HG03460 (cell line): ENCODE measurements at regions not wholly inside any gene's neighbourhood (a gene's known extent, or its start where the extent isn't known, plus 50 kb on each side); places are given as distances from the start of the nearest gene placed in this dataset.

Source experiments
- ATAC-seq: cut with Tn5 transposase; IDR thresholded peaks from one replicate; pipeline ENCODE4 v1.9.1; 2021; ENCODE audit not compliant: unreplicated experiment

DNA sequence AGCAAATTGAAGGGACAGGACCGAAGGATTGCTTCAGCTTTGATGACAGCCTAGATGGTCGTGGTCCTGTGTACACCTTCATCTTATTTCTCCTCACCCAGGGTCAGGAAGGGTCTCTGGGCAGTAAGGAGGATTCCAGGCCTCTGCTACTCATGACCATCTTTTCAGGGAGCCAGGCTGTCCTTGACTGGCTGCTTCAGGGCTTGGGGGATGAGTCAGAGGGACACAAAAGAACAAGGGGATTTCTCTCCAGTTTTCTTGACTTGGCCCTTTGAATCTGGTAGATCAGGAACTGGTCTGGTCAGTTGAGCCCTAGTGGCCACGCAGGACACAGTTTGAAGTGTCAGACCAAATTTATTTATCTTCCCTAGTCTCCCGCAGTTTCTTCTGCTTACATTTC, 402.1 kb upstream of the CHD6 start:
- no peak for ATAC-seq

DNA sequence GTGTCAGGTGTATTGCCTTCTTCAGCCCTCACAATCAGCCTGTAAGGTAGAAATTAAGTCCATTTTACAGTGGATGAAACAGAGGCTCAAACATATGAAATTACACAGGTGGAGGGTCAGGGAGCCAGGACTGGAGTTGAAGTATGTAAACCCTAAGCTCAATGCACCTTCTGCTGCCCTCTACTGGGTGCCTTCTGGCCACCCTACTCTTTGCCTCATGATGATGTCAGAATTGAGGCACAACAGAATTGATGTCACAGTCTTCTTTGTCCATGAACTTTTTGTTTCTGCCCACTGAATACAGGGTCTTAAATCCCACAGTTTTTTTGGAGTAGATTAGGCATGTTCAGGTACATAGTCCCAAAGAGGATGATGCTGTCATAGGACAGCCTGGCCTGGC, 400.8 kb upstream of the CHD6 start:
- ATAC-seq, result no peak

DNA sequence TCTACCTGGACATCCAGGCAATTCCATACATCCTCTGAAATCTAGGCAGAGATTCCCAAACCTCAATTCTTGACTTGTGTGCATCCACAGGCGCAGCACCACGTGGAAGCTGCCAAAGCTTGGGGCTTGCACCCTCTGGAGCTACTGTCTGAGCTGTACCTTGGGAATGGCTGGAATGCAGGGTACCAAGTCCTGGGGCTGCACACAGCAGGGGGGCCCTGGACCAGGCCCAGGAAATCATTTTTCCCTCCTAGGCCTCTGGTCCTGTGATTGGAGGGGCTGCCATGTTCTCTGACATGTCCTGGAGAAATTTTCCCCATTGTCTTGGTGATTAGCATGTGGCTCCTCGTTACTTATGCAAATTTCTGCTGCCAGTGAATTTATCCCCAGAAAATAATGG, 391.9 kb upstream of the CHD6 start:
- no peak for ATAC-seq

DNA sequence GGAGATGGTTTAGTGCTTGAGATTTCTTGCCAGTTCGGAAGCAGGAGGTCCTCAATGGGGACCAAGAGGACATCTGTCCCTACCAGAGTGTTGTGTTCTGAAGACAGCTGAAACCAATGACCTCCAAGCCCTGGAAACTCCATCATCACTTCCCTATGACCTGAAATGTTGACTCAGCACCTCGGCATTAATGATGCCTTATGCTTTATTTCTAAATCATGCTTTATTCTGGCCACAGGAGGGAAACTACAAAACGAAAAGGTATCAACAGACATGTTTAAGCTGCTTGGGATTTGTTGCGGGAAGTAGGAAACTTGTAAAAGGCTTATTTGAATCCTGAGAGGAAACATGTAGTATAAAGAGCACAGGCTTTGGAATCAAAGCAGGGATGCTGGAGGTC, 389.1 kb upstream of the CHD6 start:
- no peak for ATAC-seq

DNA sequence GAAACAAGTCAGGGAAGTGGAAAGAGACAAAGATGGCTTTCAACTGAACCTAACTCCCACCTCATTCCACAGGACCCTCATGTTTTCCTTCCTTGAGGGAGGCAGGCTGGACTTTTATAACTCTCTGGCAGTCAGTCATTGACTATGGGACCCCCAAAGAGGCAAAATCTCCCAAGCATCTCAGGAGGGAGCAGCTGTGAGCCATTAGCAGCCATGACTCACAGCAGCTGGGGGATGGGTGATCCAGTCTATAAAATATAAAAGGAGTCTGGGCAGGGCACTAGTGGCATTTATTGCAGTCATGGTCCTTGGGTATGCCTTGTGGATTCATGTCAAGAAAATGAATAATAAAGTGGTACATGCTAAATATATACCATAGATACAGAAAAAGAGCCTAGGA, 387.0 kb upstream of the CHD6 start:
- ATAC-seq, result no peak

DNA sequence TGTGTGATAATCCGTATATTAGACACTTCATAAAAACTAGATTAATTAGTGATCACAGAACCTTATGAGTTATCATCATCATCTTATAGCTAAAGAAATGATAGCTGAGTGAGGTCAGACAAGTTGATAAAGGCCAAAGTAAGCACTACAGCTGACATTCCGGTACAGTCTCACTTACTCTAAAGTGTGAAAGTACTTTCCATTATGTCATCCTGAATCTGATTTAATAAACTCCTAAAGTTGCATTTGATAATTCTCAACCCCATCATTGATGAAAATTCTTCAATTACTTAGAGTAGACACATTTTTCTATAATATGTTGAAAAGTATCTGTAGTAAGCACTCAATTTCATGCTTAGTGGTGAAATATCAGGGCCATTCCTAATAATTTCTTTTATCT, 385.2 kb upstream of the CHD6 start:
- ATAC-seq, result no peak

DNA sequence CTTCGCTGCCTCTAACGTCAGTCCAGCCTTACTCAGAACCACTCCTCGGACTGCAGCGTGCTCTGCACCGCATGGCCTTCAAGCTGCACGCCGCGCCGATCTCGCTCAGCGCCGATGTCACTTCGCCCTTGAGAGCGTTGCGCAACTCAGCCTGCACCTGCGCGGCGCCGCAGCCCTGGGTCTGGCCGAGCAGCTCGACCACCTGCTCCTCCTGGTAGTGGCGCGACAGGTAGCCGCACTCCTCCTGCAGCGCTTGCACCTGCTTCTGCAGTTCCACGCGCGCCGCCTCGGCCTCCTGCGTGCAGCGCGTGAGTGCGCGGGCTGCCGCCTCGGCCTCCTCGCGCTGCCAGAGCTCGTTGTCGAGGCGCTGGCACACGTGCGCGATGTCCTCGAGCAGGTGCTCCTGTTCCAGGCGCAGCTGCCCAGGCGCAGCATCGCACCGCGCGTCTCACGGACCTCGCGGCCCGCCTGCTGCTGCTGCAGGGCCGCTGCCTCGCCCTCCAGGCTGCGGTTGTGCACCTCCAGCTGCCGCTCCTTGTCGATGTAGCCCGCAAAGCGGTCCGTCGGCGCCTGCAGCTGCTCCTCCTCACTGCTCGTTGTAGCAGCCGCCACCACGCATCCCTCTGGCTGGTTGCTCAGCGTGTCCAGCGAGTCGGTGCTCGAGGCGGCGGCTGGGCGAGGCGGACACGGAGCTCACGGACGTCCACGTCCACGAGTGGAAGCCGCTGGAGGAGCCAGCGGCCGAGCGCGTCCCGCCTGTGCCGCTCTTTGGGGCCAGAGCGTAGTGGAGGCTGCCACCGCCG, 380.6 kb upstream of the CHD6 start:
- ATAC-seq, result no peak

DNA sequence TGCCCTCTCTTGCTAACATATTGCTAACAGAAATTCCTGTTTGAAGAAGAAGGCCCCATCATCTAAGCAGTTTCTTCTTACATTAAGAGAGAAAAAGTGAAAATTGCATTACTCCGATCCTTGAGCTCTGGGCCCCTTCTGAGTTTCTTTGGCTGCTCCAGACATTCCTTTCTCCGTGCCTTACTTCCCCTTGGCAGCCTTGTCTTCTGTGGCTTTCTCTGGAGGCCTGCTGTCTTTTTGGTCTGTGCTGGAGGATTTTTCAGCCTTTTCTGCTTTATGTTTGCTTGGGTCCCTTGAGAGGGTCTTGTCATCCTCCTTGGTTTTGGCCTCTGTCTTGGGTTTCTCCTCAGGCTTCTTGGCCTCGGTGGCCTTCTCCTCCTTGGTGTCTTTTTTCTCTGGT, 378.8 kb upstream of the CHD6 start:
- ATAC-seq, result no peak

DNA sequence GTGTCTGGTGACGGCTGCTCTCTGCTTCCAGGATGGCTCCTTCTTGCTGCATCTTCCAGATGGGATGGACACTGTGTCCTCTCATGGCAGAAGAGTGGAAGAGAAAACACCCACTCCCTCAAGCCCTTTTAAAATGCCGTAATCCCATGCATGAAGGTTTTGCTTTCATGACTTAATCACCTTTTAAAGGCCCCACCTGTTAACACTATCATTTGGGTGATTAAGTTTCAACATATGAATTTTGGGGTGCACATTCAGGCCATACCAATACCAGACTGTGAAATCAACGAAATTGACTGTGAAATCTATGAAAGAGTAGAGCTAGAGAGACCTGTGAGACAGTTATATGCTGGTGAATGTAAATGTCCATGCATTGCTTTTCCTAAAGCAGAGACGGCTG, 374.3 kb upstream of the CHD6 start:
- ATAC-seq, result no peak

DNA sequence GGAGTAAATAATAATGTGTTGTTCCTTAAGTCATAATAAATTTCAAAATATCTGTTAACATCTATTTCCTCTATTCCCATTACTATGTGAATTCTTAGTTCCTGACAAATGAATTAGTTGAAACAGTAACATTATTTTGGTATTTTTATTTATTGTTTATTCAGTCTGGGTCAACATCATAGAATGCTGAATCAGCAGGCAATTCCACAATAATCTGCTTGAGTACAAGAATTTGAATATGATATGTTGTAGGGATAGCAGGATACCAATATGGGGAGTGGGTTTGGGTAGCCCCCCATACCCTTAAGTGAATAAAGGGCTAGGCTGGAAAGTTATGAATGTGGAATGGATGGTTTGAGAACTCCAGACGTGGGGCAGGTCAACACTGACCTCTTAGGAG, 373.2 kb upstream of the CHD6 start:
- ATAC-seq, result no peak

DNA sequence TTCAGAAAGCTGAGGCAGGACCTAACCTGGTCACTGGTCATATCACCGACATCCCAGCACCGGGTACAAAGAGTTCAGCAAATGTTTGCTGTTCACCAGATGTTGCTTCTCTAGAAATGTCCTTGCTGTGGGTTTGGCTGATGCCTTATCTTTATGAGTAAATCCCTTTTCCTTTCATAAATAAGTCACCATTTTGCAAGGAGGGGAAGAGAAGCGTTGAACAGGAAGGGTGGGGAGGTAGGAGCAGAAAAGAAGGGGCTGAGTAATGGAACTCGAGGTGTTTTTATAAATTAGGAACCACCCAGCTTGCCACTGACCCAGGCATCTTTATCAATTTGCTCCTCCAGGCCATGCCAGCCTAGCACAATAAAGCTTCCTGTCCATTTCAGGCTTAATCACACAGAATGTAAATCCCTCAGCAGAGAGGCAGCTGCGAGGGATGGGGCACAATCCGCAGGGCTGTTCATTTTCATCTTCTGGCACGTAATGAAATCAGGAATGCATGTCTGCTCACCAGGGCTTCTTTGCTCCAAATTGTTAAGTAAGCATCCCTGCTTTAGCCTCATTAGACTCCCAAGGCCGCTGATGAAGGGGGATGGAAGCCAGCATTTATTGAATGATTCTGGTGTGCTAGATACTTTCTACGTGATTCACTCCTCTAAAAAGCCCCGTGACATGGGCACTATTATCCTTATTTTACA, 371.9 kb upstream of the CHD6 start:
- no peak for ATAC-seq

DNA sequence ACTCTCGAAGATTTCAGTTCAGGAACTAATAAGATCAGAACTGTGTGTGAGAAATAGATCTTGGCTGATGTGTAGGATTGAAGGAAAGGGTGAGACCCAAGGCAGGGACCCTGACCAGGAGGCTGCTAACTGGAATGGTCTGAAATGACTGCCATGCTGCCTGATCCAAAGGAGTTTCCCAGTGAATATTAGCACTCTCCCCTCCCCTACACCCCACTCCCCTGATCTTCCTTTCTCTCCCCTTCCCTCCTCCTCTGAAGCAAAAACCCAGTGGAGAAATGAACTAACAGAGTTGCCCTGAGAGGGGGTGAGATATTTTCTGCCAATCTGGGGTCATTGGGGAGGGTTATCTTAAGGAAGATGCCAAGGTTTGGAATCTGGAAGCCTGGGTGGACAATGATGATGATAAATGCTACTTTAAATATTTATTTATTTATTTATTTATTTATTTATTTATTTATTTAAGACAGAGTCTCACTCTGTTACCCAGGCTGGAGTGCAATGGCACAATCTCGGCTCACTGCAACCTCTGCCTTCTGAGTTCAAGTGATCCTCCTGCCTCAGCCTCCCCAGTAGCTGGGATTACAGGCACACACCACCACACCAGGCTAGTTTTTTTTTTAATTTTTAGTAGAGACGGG, 371.0 kb upstream of the CHD6 start:
- no peak for ATAC-seq

DNA sequence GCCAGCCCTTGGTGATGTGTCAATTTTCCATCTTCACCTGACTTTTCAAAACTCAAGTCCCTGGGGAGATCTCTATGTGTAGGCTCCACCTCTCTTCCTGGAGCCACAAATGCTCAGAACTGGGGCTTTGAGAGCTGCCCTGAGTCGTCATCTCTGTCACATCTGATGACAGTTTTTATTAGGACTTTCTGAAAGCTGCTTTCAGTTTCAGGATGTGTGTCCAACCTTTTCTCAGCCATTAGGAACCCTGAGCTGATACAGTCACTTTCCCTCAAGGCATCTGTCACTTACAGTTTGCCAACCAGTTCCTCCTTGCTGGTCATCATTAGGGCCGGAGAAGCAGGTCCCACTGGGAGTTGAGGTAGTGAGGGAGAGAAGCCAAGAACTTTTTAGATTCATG, 365.9 kb upstream of the CHD6 start:
- no peak for ATAC-seq

DNA sequence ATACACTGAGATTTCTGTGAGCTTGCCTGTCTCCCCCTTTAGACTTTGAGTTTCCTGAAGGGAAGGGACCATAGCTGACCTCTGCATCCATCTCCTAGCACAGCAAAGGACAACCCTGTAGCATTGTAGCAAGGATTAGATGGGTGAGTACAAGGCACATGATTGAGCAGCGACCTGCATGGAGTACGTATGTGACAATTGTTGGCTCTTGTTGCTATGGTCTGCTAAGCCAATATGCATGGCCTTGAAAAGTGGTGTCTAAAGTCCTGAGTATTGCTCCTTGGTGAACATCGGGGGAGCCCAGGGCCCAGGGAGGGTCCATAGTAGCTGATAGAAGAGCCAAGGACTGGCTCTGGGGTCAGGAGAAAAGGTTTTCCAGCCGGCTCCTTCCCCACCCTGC, 365.0 kb upstream of the CHD6 start:
- no peak for ATAC-seq

DNA sequence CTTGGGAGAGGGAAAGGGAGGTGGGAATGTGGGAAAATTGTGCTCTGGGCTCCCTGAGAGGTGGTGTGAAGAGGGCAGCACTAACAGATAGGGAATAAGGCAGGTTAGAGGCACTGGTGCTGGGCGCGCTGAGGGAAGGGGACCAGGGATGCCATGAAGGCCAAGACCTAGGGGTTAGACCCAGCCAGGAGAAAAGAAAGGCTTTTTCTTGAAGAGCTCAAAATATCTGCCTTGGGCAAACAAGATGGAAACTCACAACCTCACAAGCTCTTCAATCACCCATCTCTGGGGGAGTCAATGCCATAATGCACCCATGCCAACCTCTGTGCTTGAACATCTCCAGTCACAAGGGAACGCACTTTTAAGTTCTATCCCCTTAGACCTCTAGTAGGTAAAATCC, 363.6 kb upstream of the CHD6 start:
- no peak for ATAC-seq

DNA sequence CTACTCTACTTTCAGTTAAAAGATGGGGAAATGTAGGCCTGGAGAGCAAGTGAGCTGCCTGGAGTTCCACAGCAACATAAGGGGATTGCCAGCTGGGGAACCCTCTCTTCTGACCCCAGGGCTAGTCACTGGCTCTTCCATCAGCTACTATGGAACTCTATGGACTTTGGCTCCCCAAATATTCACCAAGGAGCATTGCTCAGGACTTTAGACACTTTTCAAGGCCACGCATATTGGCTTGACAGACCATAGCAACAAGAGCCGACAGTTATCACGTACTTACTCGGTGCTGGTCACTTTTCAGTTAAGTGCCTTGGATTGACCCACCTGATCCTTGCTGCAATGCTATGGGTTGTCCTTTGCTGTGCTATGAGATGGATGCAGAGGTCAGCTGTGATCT, 360.7 kb upstream of the CHD6 start:
- no peak for ATAC-seq

DNA sequence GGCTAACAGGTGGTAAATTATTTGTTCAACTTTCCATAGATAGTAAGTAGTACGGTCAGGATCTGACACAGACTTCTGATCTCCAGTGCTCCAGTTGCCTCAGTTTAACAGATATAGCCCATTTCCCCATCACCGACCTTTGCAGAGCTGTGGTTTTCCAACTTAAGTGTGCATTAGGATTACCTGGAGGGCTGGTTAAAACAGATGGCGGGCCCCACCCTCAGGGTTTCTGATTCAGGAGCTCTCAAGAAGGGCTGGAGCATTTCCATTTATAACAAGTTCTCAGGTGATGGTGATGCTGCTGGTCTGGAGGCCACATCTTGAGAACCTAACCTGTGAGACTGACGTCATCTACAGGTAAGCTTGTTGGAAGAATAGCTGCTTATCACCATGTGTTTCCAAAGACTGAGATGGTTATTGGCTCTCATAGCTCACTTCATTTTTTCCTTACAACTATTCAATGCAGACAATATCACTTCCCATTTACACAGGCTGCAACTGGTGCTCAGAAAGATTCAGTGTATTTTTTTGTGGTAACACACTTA, 360.1 kb upstream of the CHD6 start:
- no peak for ATAC-seq

DNA sequence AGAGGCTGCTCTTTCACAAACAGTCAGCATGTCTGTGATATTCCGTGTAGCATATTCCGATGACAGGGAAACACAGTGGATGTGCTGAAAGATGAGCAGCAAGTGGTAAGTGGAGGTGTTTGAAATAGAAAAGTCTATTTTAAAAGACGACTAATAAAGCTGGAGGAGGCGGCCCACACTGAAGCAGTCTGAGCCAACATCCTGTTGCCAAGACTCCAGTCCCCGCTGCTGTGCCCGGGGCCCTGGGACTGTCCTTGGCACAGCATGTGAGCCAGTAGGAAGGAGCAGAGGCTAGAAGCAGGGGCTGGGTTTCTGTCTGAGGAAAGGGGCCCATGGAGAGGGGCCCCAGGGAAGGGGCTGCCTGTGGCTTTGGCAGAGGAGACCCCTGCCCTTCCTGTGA, 351.5 kb upstream of the CHD6 start:
- ATAC-seq, result no peak

DNA sequence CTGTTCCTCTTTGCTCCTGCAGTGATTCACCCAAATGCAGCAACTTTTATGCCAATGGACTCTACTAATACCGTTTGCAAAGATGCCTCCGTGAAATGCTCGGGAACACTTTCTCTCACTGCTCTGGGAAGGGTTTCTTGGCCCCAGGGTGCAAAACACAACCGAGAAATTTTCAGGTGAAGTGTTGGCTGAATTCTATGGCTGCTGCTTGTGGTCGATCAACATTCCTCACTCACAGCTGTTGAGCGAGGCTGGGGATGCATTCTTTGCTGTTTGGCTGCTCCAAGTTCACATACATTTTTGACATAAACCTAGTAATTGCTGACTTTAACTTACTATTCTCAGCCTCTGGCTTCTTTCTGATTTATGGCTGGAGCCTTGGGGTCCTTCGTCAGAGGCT, 342.0 kb upstream of the CHD6 start:
- ATAC-seq, result no peak

DNA sequence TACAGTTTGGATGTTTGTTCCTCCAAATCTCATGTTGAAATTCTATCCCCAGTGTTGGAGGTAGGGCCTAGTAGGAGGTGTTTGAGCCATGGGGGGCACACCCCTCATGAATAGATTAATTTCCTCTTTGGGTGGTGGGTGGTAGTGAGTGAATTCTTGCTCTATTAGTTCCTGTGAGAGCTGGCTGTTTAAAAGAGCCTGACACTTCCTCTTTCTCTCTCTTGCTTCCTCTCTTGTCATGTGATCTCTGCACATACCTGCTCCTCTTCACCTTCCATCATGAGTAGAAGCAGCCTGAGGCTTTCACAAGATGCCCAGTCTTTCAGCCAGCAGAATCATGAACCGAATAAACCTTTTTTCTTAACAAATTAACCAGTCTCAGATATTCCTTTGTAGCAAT, 340.2 kb upstream of the CHD6 start:
- ATAC-seq, result no peak

DNA sequence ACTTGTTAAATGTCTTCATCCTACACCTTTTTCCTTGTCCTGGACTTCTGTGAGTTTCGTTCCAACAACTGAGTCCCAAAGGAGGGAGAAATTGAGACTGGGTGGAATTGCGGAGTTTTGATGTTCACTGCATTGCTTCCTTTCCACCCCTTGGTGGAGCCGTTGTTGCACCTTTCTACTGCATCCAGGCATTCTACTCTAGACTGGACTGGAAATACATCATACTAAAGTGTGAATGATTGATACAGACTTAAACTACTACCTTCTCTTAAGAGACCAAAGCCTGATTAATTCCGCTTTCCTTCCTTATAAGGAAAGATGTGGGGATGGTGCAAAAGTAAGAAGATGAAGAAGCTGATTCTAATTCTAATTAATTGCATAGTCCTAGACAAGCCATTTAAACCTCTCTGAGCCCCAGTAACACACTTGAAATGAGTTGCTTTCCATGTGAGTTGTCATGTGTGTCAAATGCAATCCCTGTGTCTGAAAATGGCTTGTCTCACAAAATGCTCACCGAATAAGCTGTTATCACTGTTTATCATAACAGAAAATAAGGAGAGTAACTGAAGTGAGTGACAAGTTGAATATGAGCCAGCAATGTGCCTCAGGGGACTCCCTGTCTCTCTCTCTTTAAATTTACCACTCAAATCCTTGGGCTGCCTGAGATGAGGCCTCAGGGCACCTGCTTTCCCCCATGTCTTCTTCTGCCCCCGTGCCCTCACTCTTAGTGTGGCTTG, 338.3 kb upstream of the CHD6 start:
- no peak for ATAC-seq
